ENCODE measurements at regions not wholly inside any gene's neighbourhood (a gene's known extent, or its start where the extent isn't known, plus 50 kb on each side); places are given as distances from the start of the nearest gene placed in this dataset.
A peak's percentile ranks its signal among the peaks of the same experiment; 100 is the strongest.

DNA sequence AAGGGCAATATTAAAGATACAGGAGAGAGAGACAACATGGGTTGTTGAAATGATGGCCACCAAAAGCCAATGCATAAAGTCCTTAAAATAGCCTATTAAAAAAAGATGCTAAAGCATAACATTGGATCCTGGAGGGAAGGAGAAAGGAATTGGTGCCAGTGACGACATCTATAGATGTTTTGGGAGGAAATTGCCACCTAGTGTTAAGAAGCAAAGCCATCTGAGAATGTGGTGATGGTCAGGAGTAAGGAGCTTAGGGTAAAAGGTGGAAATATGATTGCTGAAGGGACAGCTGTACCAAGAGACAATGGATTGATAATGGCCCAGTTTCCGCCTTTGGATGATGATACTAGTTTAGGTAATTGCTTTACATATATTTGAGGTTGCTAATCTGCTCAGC lies 85.1 kb downstream of the TMEM30B start:
- Histone ChIP-seq H3K79me2 (ENCODE audit: low read length) (no peaks in the 10 kb centered on the region), H2AFZ (ENCODE audit: low read length) (no peak overlapping the region), H3K4me2 (ENCODE audit: low read length) (no peak overlapping the region), H3K27me3 (ENCODE audit: low read length) (no peaks in the 10 kb centered on the region), H3K9ac (ENCODE audit: low read length) (no peak overlapping the region), H3K9me3 (ENCODE audit: low read length) (no peaks in the 10 kb centered on the region), H3K36me3 (ENCODE audit: low read depth, low read length) (no peaks in the 10 kb centered on the region), H3K4me1 (ENCODE audit: insufficient read depth, low read length) (no peaks in the 10 kb centered on the region), H3K27ac (ENCODE audit: low read length) (no peak overlapping the region), H4K20me1 (ENCODE audit: low read length) (no peaks in the 10 kb centered on the region), H3K4me3 (ENCODE audit: low read length) (no peak overlapping the region), H3K9me2 (replicated peaks; ENCODE audit: low read length) (no peaks in the 10 kb centered on the region), H3F3A (ENCODE audit: low read length, unreplicated experiment) (no peaks in the 10 kb centered on the region)
- BruUV-seq (replicated peaks), result no TSS peak
- ChIA-PET CTCF (interaction anchor here (0.5 to 1.0 kb wide), 8 partner anchors 23 to 571 kb away, joined by 3 to 10 read pairs (median 3); partner anchors contain the start of gene SIX4), POLR2A (ENCODE audit: unreplicated experiment) (interaction anchor here (0.6 kb wide), 1 partner anchor 216 kb away, joined by 3 read pairs; no protein-coding TSS in a partner anchor)
- TF ChIP-seq, protein P1, sequence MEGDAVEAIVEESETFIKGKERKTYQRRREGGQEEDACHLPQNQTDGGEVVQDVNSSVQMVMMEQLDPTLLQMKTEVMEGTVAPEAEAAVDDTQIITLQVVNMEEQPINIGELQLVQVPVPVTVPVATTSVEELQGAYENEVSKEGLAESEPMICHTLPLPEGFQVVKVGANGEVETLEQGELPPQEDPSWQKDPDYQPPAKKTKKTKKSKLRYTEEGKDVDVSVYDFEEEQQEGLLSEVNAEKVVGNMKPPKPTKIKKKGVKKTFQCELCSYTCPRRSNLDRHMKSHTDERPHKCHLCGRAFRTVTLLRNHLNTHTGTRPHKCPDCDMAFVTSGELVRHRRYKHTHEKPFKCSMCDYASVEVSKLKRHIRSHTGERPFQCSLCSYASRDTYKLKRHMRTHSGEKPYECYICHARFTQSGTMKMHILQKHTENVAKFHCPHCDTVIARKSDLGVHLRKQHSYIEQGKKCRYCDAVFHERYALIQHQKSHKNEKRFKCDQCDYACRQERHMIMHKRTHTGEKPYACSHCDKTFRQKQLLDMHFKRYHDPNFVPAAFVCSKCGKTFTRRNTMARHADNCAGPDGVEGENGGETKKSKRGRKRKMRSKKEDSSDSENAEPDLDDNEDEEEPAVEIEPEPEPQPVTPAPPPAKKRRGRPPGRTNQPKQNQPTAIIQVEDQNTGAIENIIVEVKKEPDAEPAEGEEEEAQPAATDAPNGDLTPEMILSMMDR (conservative IDR thresholded peaks at IDR 0.05; ENCODE audit: low read depth, low read length), result peak; percentile 53
- TF ChIP-seq EZH2 (IDR thresholded peaks at IDR 0.05; ENCODE audit: low read length, unreplicated experiment), result no peak
- no peak for TF ChIP-seq EZH2phosphoT487 (IDR thresholded peaks at IDR 0.05; ENCODE audit: borderline replicate concordance, low read length)
- intact Hi-C loops (cut with micrococcal nuclease), result loop anchor here (5.0 kb wide), 4 partner anchors 334 to 549 kb away; partner anchors contain the start of genes SIX1 and SIX4
- ATAC-seq (peak; percentile 54), DNase-seq (peak; percentile 53)

DNA sequence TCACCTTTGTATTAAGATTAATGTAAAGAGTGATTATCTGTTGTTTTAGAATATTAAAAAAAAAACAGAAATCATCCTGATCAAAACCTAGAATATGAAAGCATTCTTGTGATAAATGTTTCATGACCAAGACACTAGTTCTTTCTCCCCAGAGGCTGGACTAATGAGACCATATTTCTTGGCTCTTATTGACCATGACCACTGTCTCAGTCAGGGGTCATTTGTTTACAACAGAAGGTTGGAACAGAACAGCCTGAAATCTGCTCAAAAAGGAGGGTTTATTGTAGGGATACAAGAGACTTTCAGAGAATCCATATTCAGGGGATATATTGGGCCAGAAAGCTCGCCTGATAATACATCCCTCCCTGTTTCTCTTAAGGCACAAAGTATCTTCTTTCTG lies 87.7 kb downstream of the TMEM30B start:
- Histone ChIP-seq H2AFZ (ENCODE audit: low read length) (no peak overlapping the region), H3K9me2 (replicated peaks; ENCODE audit: low read length) (no peaks in the 10 kb centered on the region), H3K79me2 (ENCODE audit: low read length) (no peaks in the 10 kb centered on the region), H3F3A (ENCODE audit: low read length, unreplicated experiment) (no peaks in the 10 kb centered on the region), H3K27me3 (ENCODE audit: low read length) (no peaks in the 10 kb centered on the region), H3K4me1 (ENCODE audit: insufficient read depth, low read length) (0 out of 2 replicates have a peak, but pooled peaks cover 7% of the 10 kb centered on the region), H4K20me1 (ENCODE audit: low read length) (no peaks in the 10 kb centered on the region), H3K4me3 (ENCODE audit: low read length) (no peak overlapping the region), H3K9me3 (ENCODE audit: low read length) (no peaks in the 10 kb centered on the region), H3K4me2 (ENCODE audit: low read length) (no peak overlapping the region), H3K36me3 (ENCODE audit: low read depth, low read length) (no peaks in the 10 kb centered on the region), H3K27ac (ENCODE audit: low read length) (no peak overlapping the region), H3K9ac (ENCODE audit: low read length) (no peak overlapping the region)
- DNase-seq, result no peak
- TF ChIP-seq EZH2phosphoT487 (IDR thresholded peaks at IDR 0.05; ENCODE audit: borderline replicate concordance, low read length) (no peak), EZH2 (IDR thresholded peaks at IDR 0.05; ENCODE audit: low read length, unreplicated experiment) (no peak)
- TF ChIP-seq, protein P1 (conservative IDR thresholded peaks at IDR 0.05; ENCODE audit: low read depth, low read length), result no peak
- no peak for ATAC-seq
- POLR2A ChIA-PET (ENCODE audit: unreplicated experiment), result interaction anchor here (0.5 kb wide), 1 partner anchor 944 kb away, joined by 3 read pairs; the partner anchor contains the start of gene PPM1A
- intact Hi-C loops (cut with micrococcal nuclease), result no loop called here
- no TSS peak for BruUV-seq (replicated peaks)
- CTCF ChIA-PET, result interaction anchor here (0.6 kb wide), 1 partner anchor 206 kb away, joined by 5 read pairs; no protein-coding TSS in a partner anchor

DNA sequence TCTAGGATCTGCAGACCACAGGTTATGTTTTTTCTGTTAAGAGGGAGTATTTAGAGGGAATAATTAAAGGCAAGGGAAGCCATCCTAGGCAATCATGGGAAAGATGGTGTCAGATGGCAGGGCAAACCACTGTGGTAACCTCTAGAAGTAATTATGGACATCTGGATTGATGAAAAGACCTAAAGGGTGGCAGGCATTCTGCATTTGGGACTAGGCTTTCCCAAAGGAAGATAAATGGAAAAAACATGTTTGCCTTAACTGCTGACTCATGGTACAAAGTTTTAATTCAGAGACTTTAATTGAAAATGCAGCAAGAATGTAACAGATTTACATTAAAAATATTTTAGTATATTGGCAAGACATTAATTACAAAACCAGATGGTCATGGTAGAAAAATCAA lies 88.1 kb downstream of the TMEM30B start:
- H3K27me3 ChIP-seq (ENCODE audit: low read length), result no peaks in the 10 kb centered on the region
- H3K4me3 ChIP-seq (ENCODE audit: low read length), result no peak overlapping the region
- POLR2A ChIA-PET (ENCODE audit: unreplicated experiment), result no interaction called here
- no peaks in the 10 kb centered on the region for H3K36me3 ChIP-seq (ENCODE audit: low read depth, low read length)
- no peak for DNase-seq
- H3K4me1 ChIP-seq (ENCODE audit: insufficient read depth, low read length), result 0 out of 2 replicates have a peak, but pooled peaks cover 7% of the 10 kb centered on the region
- H3K79me2 ChIP-seq (ENCODE audit: low read length), result no peaks in the 10 kb centered on the region
- no peak overlapping the region for H2AFZ ChIP-seq (ENCODE audit: low read length)
- no peak overlapping the region for H3K4me2 ChIP-seq (ENCODE audit: low read length)
- ATAC-seq, result no peak
- no peaks in the 10 kb centered on the region for H3K9me3 ChIP-seq (ENCODE audit: low read length)
- CTCF ChIA-PET, result interaction anchor here (0.6 kb wide), 1 partner anchor 205 kb away, joined by 5 read pairs; no protein-coding TSS in a partner anchor
- no peaks in the 10 kb centered on the region for H4K20me1 ChIP-seq (ENCODE audit: low read length)
- H3K9me2 ChIP-seq (replicated peaks; ENCODE audit: low read length), result no peaks in the 10 kb centered on the region
- no peaks in the 10 kb centered on the region for H3F3A ChIP-seq (ENCODE audit: low read length, unreplicated experiment)
- TF ChIP-seq, protein P1 (conservative IDR thresholded peaks at IDR 0.05; ENCODE audit: low read depth, low read length), result no peak
- no peak for TF ChIP-seq EZH2 (IDR thresholded peaks at IDR 0.05; ENCODE audit: low read length, unreplicated experiment)
- no peak for TF ChIP-seq EZH2phosphoT487 (IDR thresholded peaks at IDR 0.05; ENCODE audit: borderline replicate concordance, low read length)
- no peak overlapping the region for H3K9ac ChIP-seq (ENCODE audit: low read length)
- H3K27ac ChIP-seq (ENCODE audit: low read length), result no peak overlapping the region
- BruUV-seq (replicated peaks), result no TSS peak
- intact Hi-C loops (cut with micrococcal nuclease), result no loop called here

All from PC-3 (cell line).